Neural cell (in vitro differentiated cells): ENCODE measurements at regions not wholly inside any gene's neighbourhood (a gene's known extent, or its start where the extent isn't known, plus 50 kb on each side); places are given as distances from the start of the nearest gene placed in this dataset.
"Not testable (repeated sequence)": the region's sequence is repeated elsewhere in the genome, so short reads cannot be mapped to it uniquely, and the experiment has no call there.

Experiments
- H2AFZ ChIP-seq: fragments of 200-600, 300-800 bp; sonication (generic), shearing (Covaris generic); 2 replicates; pipeline ENCODE4 v1.6.0; 2014; ENCODE audit warnings: low read depth, mild to moderate bottlenecking, antibody characterized with exemption, low read length, moderate library complexity
- H3F3A ChIP-seq: fragments of 200-600 bp; shearing (Covaris generic); 2 replicates; pipeline ENCODE4 v1.6.1; 2016; ENCODE audit warnings: mild to moderate bottlenecking, moderate library complexity, mixed read lengths, antibody characterized with exemption, low read length; ENCODE audit not compliant: insufficient read depth, poor library complexity, severe bottlenecking
- H3K27ac ChIP-seq: fragments of 200-600, 300-800 bp; sonication (generic), shearing (Covaris generic); 2 replicates; pipeline ENCODE4 v1.5.1; 2014; ENCODE audit warnings: mild to moderate bottlenecking, low read length, moderate library complexity
- H3K27me3 ChIP-seq: fragments of 300-800, 200-600 bp; sonication (generic), shearing (Covaris generic); 2 replicates; pipeline ENCODE4 v1.6.0; 2014; ENCODE audit warnings: mild to moderate bottlenecking, low read depth, low read length, moderate library complexity; ENCODE audit not compliant: insufficient read depth
- H3K36me3 ChIP-seq: fragments of 300-800, 200-600 bp; sonication (generic), shearing (Covaris generic); 2 replicates; pipeline ENCODE4 v1.5.1; 2014; ENCODE audit warnings: mild to moderate bottlenecking, antibody characterized with exemption, low read length, moderate library complexity; ENCODE audit not compliant: insufficient read depth
- H3K4me2 ChIP-seq: fragments of 300-800, 200-600 bp; sonication (generic), shearing (Covaris generic); 2 replicates; pipeline ENCODE4 v1.6.0; 2014; ENCODE audit warnings: mild to moderate bottlenecking, low read length
- H3K4me3 ChIP-seq: fragments of 300-800, 200-600 bp; sonication (generic), shearing (Covaris generic); 2 replicates; pipeline ENCODE4 v1.5.1; 2014; ENCODE audit warnings: mild to moderate bottlenecking, low read length, moderate library complexity
- H3K79me2 ChIP-seq: fragments of 200-600 bp; shearing (Covaris generic); replicated peaks from 2 replicates; pipeline ENCODE4 v1.6.0; 2014; ENCODE audit warnings: mild to moderate bottlenecking, low read length, moderate library complexity; ENCODE audit not compliant: insufficient read depth
- H3K9ac ChIP-seq: fragments of 300-800, 200-600 bp; sonication (generic), shearing (Covaris generic); 2 replicates; pipeline ENCODE4 v1.6.1; 2016; ENCODE audit warnings: mild to moderate bottlenecking, low read length, mixed read lengths
- H3K9me2 ChIP-seq: fragments of 200-600 bp; shearing (Covaris generic); 2 replicates; pipeline ENCODE4 v1.6.1; 2016; ENCODE audit warnings: mild to moderate bottlenecking, low read length, mixed read lengths; ENCODE audit not compliant: insufficient read depth
- H3K9me3 ChIP-seq: fragments of 200-600, 300-800 bp; sonication (generic), shearing (Covaris generic); 2 replicates; pipeline ENCODE4 v1.6.1; 2016; ENCODE audit warnings: mild to moderate bottlenecking, mixed run types, low read length, moderate library complexity, mixed read lengths
- H4K20me1 ChIP-seq: fragments of 200-600 bp; shearing (Covaris generic); 2 replicates; pipeline ENCODE4 v1.6.1; 2016; ENCODE audit warnings: mild to moderate bottlenecking, mixed run types; ENCODE audit not compliant: insufficient read depth
- CTCF ChIP-seq: fragments of 450-650 bp; IDR thresholded peaks from 2 replicates; pipeline ENCODE4 v1.5.1; 2014; ENCODE audit warnings: antibody characterized with exemption, mild to moderate bottlenecking, moderate library complexity; ENCODE audit not compliant: poor library complexity, severe bottlenecking
- EP300 ChIP-seq: fragments of 450-650 bp; conservative IDR thresholded peaks from 2 replicates; pipeline ENCODE4 v1.6.1; 2014; ENCODE audit warnings: antibody characterized with exemption, mild to moderate bottlenecking, moderate library complexity; ENCODE audit not compliant: poor library complexity, severe bottlenecking
- EZH2 ChIP-seq: fragments of 200-600, 300-800 bp; shearing (Covaris generic), sonication (generic); IDR thresholded peaks from 2 replicates; pipeline ENCODE4 v1.6.1; 2014; ENCODE audit warnings: antibody characterized with exemption, low read length, borderline replicate concordance, mild to moderate bottlenecking; ENCODE audit not compliant: insufficient read depth, poor library complexity, severe bottlenecking
- MXI1 ChIP-seq: fragments of 450-650 bp; conservative IDR thresholded peaks from 2 replicates; pipeline ENCODE4 v1.6.1; 2014; ENCODE audit warnings: antibody characterized with exemption, mild to moderate bottlenecking; ENCODE audit not compliant: poor library complexity, severe bottlenecking
- POLR2AphosphoS5 ChIP-seq: IDR thresholded peaks from 2 replicates; pipeline ENCODE4 v1.6.1; 2012
- RAD21 ChIP-seq: fragments of 450-650 bp; conservative IDR thresholded peaks from 2 replicates; pipeline ENCODE4 v1.6.1; 2014; ENCODE audit warnings: antibody characterized with exemption, mild to moderate bottlenecking, moderate library complexity
- REST ChIP-seq: IDR thresholded peaks from 2 replicates; pipeline ENCODE4 v1.6.1; 2012; ENCODE audit warnings: borderline replicate concordance
- SMC3 ChIP-seq: fragments of 450-650 bp; conservative IDR thresholded peaks from 2 replicates; pipeline ENCODE4 v1.6.1; 2014; ENCODE audit warnings: antibody characterized with exemption, mild to moderate bottlenecking, moderate library complexity; ENCODE audit not compliant: poor library complexity
- TAF1 ChIP-seq: IDR thresholded peaks from 2 replicates; pipeline ENCODE4 v1.6.1; 2012; ENCODE audit warnings: low read depth

- Histone ChIP-seq H3F3A (no peaks in the 10 kb centered on the region), H2AFZ (no peak overlapping the region), H3K36me3 (no peaks in the 10 kb centered on the region), H3K9me3 (no peaks in the 10 kb centered on the region), H3K4me3 (no peak overlapping the region), H3K9ac (no peak overlapping the region), H3K27ac (no peak overlapping the region), H3K27me3 (no peaks in the 10 kb centered on the region), H3K79me2 (no peaks in the 10 kb centered on the region), H4K20me1 (no peaks in the 10 kb centered on the region), H3K9me2 (no peaks in the 10 kb centered on the region), H3K4me2 (no peak overlapping the region)
- TF ChIP-seq RAD21 (no peak), CTCF (no peak), EP300 (no peak), EZH2 (no peak), MXI1 (no peak), TAF1 (no peak), SMC3 (no peak), REST (no peak), POLR2AphosphoS5 (no peak)
Observed at GRCh38 chr7:67636348-67637022, 639.9 kb downstream of the TYW1 start.

- Histone ChIP-seq H3K4me3 (no peak overlapping the region), H3K79me2 (no peaks in the 10 kb centered on the region), H3K27ac (no peak overlapping the region), H2AFZ (no peak overlapping the region), H3K9me2 (no peaks in the 10 kb centered on the region), H3K27me3 (no peaks in the 10 kb centered on the region), H3K9me3 (no peaks in the 10 kb centered on the region), H4K20me1 (no peaks in the 10 kb centered on the region), H3K9ac (no peak overlapping the region), H3K4me2 (no peak overlapping the region), H3K36me3 (no peaks in the 10 kb centered on the region), H3F3A (no peaks in the 10 kb centered on the region)
- TF ChIP-seq POLR2AphosphoS5 (no peak), EZH2 (no peak), REST (no peak), RAD21 (no peak), TAF1 (no peak), MXI1 (no peak), CTCF (no peak), SMC3 (no peak), EP300 (no peak)
Observed at GRCh38 chr7:67637023-67637358, 640.4 kb downstream of the TYW1 start.

- not testable (repeated sequence) for H4K20me1 ChIP-seq, H3K27me3 ChIP-seq, H2AFZ ChIP-seq, H3K9me2 ChIP-seq, H3K27ac ChIP-seq, H3K4me3 ChIP-seq, H3K36me3 ChIP-seq, H3K79me2 ChIP-seq, H3K4me2 ChIP-seq, H3K9ac ChIP-seq, H3F3A ChIP-seq, H3K9me3 ChIP-seq
Observed at GRCh38 chr7:67642542-67642941, 645.9 kb downstream of the TYW1 start.
